Parathyroid adenoma (tissue), 2 donors: ENCODE measurements at regions not wholly inside any gene's neighbourhood (a gene's known extent, or its start where the extent isn't known, plus 50 kb on each side); places are given as distances from the start of the nearest gene placed in this dataset.
"Not testable (repeated sequence)": the region's sequence is repeated elsewhere in the genome, so short reads cannot be mapped to it uniquely, and the experiment has no call there.

ENCODE experiments used
- H2AFZ ChIP-seq: fragments of 300-600 bp; sonication (generic); one replicate; pipeline ENCODE4 v1.7.0; 2017; ENCODE audit warnings: antibody characterized with exemption, mild to moderate bottlenecking
- H3K27ac ChIP-seq: fragments of 300-600 bp; sonication (generic); one replicate; pipeline ENCODE4 v1.7.0; 2017
- H3K27me3 ChIP-seq: fragments of 300-600 bp; sonication (generic); one replicate; pipeline ENCODE4 v1.7.0; 2017; ENCODE audit warnings: low read length; ENCODE audit not compliant: control insufficient read depth, insufficient read depth
- H3K36me3 ChIP-seq: fragments of 300-600 bp; sonication (generic); one replicate; pipeline ENCODE4 v1.7.0; 2017; ENCODE audit warnings: low read length; ENCODE audit not compliant: control insufficient read depth, insufficient read depth
- H3K4me1 ChIP-seq: fragments of 300-600 bp; sonication (generic); one replicate; pipeline ENCODE4 v1.7.0; 2017; ENCODE audit warnings: control low read depth
- H3K4me2 ChIP-seq: fragments of 300-600 bp; sonication (generic); one replicate; pipeline ENCODE4 v1.7.0; 2017; ENCODE audit warnings: low read length
- H3K4me3 ChIP-seq: fragments of 300-600 bp; sonication (generic); one replicate; pipeline ENCODE4 v1.7.0; 2017; ENCODE audit warnings: low read depth, low read length
- H3K79me2 ChIP-seq: fragments of 300-600 bp; sonication (generic); one replicate; pipeline ENCODE4 v1.7.0; 2017; ENCODE audit warnings: control low read depth
- H3K9ac ChIP-seq: fragments of 300-600 bp; sonication (generic); one replicate; pipeline ENCODE4 v1.7.0; 2017; ENCODE audit warnings: mild to moderate bottlenecking
- H3K9me3 ChIP-seq: fragments of 300-600 bp; sonication (generic); one replicate; pipeline ENCODE4 v1.7.0; 2017; ENCODE audit warnings: low read length; ENCODE audit not compliant: control insufficient read depth
- TF ChIP-seq, protein P1 (sequence below): fragments of 300-600 bp; sonication (generic); IDR thresholded peaks from one replicate; pipeline ENCODE4 v1.7.0; 2017; ENCODE audit warnings: antibody characterized with exemption, mild to moderate bottlenecking
- donor health status: primary hyperparathyroidism.

DNA sequence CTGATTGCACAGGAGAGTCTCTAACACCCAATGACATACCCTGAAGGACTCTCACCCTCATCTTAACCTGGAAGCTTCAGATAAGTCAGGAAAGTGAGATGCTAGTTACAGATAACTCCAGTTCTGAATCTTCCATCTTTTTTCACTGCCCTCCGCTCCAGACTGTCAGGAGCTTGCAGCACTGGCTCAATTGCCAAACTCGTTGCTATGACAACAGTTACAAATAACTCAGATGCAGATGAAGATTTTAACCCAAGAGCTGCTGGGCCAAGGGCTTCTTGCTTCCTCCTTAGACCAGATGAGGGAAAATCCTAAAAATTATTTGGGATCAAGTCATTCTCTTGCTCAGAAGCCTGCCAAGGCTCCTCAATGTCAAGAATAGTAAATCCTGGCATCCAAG is 109.1 kb upstream of the HUWE1 start:
- no peaks in the 10 kb centered on the region for H3K79me2 ChIP-seq
- no peak overlapping the region for H2AFZ ChIP-seq
- H3K36me3 ChIP-seq: no peaks in the 10 kb centered on the region
- H3K4me3 ChIP-seq: no peak overlapping the region
- H3K27me3 ChIP-seq: no peaks in the 10 kb centered on the region
- TF ChIP-seq, protein P1, sequence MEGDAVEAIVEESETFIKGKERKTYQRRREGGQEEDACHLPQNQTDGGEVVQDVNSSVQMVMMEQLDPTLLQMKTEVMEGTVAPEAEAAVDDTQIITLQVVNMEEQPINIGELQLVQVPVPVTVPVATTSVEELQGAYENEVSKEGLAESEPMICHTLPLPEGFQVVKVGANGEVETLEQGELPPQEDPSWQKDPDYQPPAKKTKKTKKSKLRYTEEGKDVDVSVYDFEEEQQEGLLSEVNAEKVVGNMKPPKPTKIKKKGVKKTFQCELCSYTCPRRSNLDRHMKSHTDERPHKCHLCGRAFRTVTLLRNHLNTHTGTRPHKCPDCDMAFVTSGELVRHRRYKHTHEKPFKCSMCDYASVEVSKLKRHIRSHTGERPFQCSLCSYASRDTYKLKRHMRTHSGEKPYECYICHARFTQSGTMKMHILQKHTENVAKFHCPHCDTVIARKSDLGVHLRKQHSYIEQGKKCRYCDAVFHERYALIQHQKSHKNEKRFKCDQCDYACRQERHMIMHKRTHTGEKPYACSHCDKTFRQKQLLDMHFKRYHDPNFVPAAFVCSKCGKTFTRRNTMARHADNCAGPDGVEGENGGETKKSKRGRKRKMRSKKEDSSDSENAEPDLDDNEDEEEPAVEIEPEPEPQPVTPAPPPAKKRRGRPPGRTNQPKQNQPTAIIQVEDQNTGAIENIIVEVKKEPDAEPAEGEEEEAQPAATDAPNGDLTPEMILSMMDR: no peak
- H3K9me3 ChIP-seq: no peaks in the 10 kb centered on the region
- no peaks in the 10 kb centered on the region for H3K4me1 ChIP-seq
- no peak overlapping the region for H3K9ac ChIP-seq
- H3K27ac ChIP-seq: no peak overlapping the region
- H3K4me2 ChIP-seq: no peak overlapping the region

DNA sequence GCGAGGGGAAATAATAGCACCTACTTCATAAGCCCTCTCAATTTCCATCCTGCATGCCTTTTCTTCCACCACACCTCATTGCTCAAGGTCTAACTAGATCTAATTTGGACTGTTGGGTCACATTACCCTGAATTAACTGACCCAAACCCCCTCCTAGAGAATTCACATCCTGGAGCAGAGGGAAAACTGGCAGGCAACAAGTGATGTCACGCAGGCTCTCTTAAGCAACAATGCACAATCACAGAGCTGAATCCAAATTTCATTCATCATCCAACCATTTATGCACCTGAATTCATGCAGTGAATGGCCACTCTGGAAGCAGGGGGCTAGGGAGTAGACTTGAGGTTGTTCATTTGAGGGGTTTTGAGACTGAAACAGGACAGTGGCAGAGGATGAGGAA is 107.7 kb upstream of the HUWE1 start:
- H3K27me3 ChIP-seq: no peaks in the 10 kb centered on the region
- no peak overlapping the region for H3K4me3 ChIP-seq
- no peaks in the 10 kb centered on the region for H3K79me2 ChIP-seq
- H3K27ac ChIP-seq: no peak overlapping the region
- H3K4me2 ChIP-seq: no peak overlapping the region
- H3K9ac ChIP-seq: no peak overlapping the region
- no peaks in the 10 kb centered on the region for H3K9me3 ChIP-seq
- TF ChIP-seq, protein P1: no peak
- no peak overlapping the region for H2AFZ ChIP-seq
- no peaks in the 10 kb centered on the region for H3K36me3 ChIP-seq
- H3K4me1 ChIP-seq: no peaks in the 10 kb centered on the region

DNA sequence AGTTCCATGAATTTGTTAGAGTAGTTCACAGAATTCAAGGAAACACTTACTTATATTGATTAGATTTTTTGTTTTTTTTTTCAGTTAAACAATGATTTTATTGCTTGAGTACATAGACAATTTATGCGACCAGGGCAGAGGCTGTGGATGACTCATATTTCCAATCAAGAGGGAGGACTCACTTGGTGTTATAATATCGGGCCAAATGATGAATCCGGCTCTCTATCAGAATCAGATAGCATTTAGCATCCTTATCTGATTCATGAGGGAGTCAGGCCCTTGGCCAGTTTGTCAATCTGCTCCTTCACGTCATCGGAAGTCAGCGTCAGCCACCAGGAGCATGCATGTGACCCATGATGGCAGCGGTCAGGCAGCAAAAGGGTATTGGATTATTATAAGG is 82.3 kb upstream of the HUWE1 start:
- Histone ChIP-seq H3K4me3 (no peak overlapping the region), H3K4me1 (no peaks in the 10 kb centered on the region), H3K9ac (no peak overlapping the region), H3K4me2 (no peak overlapping the region), H3K9me3 (no peaks in the 10 kb centered on the region), H3K79me2 (no peaks in the 10 kb centered on the region), H3K27ac (no peak overlapping the region), H3K36me3 (no peaks in the 10 kb centered on the region), H3K27me3 (no peaks in the 10 kb centered on the region), H2AFZ (no peak overlapping the region)
- TF ChIP-seq, protein P1: no peak

DNA sequence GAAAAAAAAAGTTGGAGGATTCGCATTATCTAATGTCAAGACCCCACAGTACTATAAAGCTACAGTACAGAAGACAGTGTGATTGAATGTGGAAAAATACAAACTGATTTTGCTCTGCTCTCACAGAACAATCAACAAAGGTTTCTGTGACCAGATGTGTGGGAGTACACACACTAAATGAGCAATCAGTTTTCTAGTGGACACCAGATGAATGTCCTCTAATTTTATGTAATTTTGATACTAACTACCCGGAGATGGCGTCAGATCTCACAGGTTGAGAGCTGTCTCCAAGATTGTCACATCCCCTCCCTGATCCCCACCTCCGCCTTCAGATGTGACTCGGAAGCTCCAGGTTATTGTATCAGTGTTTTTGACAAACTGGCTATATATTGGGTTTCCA is 81.9 kb upstream of the HUWE1 start:
- Histone ChIP-seq H2AFZ (no peak overlapping the region), H3K27me3 (no peaks in the 10 kb centered on the region), H3K36me3 (no peaks in the 10 kb centered on the region), H3K4me1 (no peaks in the 10 kb centered on the region), H3K4me2 (no peak overlapping the region), H3K27ac (no peak overlapping the region), H3K9ac (no peak overlapping the region), H3K9me3 (no peaks in the 10 kb centered on the region), H3K79me2 (no peaks in the 10 kb centered on the region), H3K4me3 (no peak overlapping the region)
- TF ChIP-seq, protein P1: no peak

DNA sequence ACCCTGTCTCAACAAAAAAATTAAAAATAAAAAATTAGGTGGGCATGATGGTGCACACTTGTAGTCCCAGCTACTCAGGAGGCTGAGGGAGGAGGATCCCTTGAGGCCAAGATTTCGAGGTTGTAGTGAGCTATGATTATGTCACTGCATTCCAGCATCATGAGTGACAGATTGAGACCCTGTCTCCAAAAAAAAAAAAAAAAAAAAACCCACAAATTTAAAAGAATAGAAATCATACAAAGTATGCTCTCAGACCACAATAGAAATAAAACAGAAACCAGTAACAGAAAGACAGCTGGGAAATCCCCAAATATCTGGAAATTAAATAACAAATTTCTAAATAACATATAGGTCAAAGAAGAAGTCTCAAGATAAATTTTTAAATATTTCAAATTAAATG is 81.0 kb upstream of the HUWE1 start:
- H3K4me1 ChIP-seq: no peaks in the 10 kb centered on the region
- H3K9me3 ChIP-seq: no peaks in the 10 kb centered on the region
- no peak overlapping the region for H3K27ac ChIP-seq
- no peaks in the 10 kb centered on the region for H3K36me3 ChIP-seq
- H2AFZ ChIP-seq: no peak overlapping the region
- H3K9ac ChIP-seq: no peak overlapping the region
- no peaks in the 10 kb centered on the region for H3K79me2 ChIP-seq
- H3K4me3 ChIP-seq: no peak overlapping the region
- no peaks in the 10 kb centered on the region for H3K27me3 ChIP-seq
- H3K4me2 ChIP-seq: no peak overlapping the region
- TF ChIP-seq, protein P1: no peak

DNA sequence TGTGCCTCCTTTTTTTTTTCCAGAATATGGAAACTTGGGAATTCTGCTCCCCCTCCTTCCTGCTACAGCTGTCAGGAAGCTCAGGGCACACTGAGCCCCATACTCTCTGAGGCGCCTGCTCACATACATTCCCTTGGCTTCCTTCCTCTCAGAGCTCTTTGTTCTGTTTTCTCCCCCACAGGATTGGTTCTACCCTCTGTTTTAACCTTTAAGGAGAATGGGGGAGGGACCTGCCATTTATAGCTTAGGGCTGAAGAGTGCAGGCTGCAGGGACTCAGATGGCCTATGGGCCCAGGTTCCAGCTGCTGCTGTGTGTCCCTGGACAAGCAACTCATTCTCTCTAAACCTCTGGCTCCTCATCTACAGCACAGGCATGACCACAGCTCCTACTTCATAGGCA is 70.7 kb upstream of the HUWE1 start:
- H3K36me3 ChIP-seq, H3K4me1 ChIP-seq, H3K4me2 ChIP-seq, H3K27ac ChIP-seq, H3K9me3 ChIP-seq, H3K79me2 ChIP-seq, H2AFZ ChIP-seq, H3K9ac ChIP-seq, H3K4me3 ChIP-seq, H3K27me3 ChIP-seq: not testable (repeated sequence)
